ENCODE measurements at regions not wholly inside any gene's neighbourhood (a gene's known extent, or its start where the extent isn't known, plus 50 kb on each side); places are given as distances from the start of the nearest gene placed in this dataset.
"Not testable (repeated sequence)": the region's sequence is repeated elsewhere in the genome, so short reads cannot be mapped to it uniquely, and the experiment has no call there.

- DNase-seq (ENCODE audit: low read depth): not testable (repeated sequence)
These were observed 1937.1 kb upstream of the DEFB115 start for GRCh38 chr20:29320216-29320949.

- not testable (repeated sequence) for DNase-seq (ENCODE audit: low read depth)
These were observed 1933.6 kb upstream of the DEFB115 start for GRCh38 chr20:29323631-29324515.

- DNase-seq (ENCODE audit: low read depth): not testable (repeated sequence)
These were observed 1932.8 kb upstream of the DEFB115 start for GRCh38 chr20:29324516-29325303.

- no peak for DNase-seq (ENCODE audit: low read depth)
These were observed 1932.2 kb upstream of the DEFB115 start for GRCh38 chr20:29325304-29325640.

- DNase-seq (ENCODE audit: low read depth): not testable (repeated sequence)
These were observed 1931.7 kb upstream of the DEFB115 start for GRCh38 chr20:29325781-29326180.

- no peak for DNase-seq (ENCODE audit: low read depth)
These were observed 1930.9 kb upstream of the DEFB115 start for GRCh38 chr20:29326376-29327070.

GRCh38 chr20:29327600-29328420 is 1929.7 kb upstream of the DEFB115 start:
- not testable (repeated sequence) for DNase-seq (ENCODE audit: low read depth)

GRCh38 chr20:29330429-29331115 is 1926.9 kb upstream of the DEFB115 start:
- not testable (repeated sequence) for DNase-seq (ENCODE audit: low read depth)

- DNase-seq (ENCODE audit: low read depth): no peak
These were observed 1907.6 kb upstream of the DEFB115 start for GRCh38 chr20:29349836-29350235.

- not testable (repeated sequence) for DNase-seq (ENCODE audit: low read depth)
These were observed 1881.5 kb upstream of the DEFB115 start for GRCh38 chr20:29375937-29376336.

GRCh38 chr20:29392853-29393252 is 1864.6 kb upstream of the DEFB115 start:
- not testable (repeated sequence) for DNase-seq (ENCODE audit: low read depth)

GRCh38 chr20:29408034-29408695 is 1849.3 kb upstream of the DEFB115 start:
- DNase-seq (ENCODE audit: low read depth): no peak

GRCh38 chr20:29408707-29409106 is 1848.8 kb upstream of the DEFB115 start:
- not testable (repeated sequence) for DNase-seq (ENCODE audit: low read depth)

GRCh38 chr20:29409160-29409689 is 1848.2 kb upstream of the DEFB115 start:
- not testable (repeated sequence) for DNase-seq (ENCODE audit: low read depth)

- DNase-seq (ENCODE audit: low read depth): no peak
These were observed 1847.3 kb upstream of the DEFB115 start for GRCh38 chr20:29409833-29410805.

GRCh38 chr20:29410806-29411457 is 1846.5 kb upstream of the DEFB115 start:
- no peak for DNase-seq (ENCODE audit: low read depth)

- not testable (repeated sequence) for DNase-seq (ENCODE audit: low read depth)
These were observed 1846.0 kb upstream of the DEFB115 start for GRCh38 chr20:29411458-29411820.

GRCh38 chr20:29419378-29419777 is 1838.1 kb upstream of the DEFB115 start:
- DNase-seq (ENCODE audit: low read depth): no peak
